ENCODE measurements at regions not wholly inside any gene's neighbourhood (a gene's known extent, or its start where the extent isn't known, plus 50 kb on each side); places are given as distances from the start of the nearest gene placed in this dataset.

DNA sequence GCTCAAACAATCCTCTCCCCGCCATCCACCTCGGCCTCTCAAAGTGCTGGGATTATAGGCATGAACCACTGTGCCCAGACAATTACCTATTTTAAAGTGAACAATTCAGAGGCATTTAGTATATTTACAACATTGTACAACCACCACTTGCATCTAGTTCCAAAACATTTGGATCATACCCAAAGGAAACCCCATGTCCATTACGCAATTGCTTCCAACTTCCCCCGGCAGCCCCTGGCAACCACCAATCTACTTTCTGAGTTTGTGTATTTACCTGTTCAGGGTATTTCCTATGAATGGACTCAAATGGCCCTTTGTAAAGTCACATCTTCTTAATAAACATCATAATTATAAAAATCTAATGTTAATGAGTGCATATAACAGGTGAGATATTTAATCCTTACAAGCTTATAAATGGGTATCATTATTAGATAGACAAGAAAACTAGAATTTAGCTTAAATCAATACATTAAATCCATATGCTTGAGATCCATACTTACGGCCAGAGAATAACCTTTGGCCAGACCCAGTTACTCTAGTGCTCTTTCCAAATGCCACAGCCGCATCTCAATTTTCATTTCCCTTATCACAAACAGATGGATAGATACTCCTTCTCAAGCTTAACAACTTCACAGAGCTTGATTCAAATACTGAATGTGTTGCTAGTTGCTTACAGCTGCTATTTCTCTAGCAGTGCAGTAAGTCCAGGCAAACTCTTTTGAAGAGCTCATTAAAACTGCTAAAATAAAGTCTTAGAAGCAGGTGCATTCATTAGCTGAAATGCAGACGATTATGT is 133.4 kb upstream of the MKLN1 start:
- no peak for DNase-seq

DNA sequence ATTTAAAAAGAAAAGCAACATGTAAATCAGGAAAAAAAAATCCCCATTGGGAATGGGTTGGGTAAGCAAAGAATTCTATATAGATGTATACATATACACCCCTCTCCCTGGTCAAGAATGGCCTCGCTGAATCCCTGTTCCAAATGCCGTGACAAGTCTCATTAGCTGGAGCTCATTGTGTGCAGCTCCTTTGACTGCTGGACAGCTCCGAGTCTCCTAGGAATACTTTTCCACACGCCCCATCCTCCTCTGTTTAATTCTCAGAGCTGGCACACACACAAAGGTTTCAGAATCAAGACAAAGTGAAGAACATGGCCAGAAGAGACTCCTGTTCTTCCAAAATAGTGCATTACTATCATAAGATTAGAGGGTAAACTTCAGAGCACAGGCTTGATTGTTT is 130.9 kb upstream of the MKLN1 start:
- no peak for DNase-seq

DNA sequence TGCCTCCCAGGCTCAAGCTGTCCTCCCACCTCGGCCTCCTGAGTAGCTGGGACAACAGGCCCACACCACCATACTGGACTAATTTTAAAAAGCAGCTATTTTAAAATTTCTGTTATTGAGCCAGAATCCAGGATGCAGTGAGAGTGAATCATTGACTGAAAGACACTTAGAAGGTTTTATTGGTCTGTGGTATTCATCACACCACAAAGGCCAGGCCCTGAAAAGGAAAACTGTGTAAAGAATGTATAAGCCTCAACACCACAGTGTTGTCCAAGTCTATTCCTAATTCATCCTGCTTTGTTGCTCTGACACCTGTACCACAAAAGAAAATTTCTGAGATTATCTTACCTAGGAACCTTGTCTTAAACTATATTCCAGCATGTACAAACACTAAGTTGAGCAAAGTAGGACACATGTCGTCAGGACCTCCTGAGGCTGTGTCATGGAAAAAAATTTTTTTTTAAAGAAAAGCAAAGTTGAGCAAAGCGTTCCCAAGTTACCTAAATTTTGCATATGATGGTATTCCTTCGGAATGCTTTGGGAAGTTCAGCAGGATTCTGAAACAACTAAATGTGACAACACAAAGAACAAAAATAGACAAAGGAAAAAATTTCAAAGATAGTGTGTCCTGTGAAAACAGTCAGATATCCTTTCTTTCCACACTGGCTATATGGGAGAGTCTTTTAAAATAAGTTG is 129.6 kb upstream of the MKLN1 start:
- no peak for DNase-seq

DNA sequence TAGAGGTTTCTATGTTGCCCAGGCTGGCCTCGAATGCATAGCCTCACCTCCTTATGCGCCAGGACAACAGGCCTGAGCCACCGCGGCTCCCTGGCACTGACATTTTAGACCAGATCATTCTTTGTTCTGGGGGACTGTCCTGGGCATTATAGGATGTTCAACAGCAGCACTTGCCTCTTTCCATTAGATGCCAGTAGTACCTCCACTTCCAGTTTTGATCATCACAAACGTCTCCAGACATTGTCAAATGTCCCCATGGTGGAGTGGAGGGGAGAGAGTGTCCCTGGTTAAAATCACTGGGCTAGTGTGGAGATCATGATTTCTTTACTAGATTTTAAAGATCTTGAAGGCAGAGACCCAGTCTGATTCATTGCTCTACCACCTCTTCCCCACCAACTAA is 125.2 kb upstream of the MKLN1 start:
- DNase-seq: no peak

DNA sequence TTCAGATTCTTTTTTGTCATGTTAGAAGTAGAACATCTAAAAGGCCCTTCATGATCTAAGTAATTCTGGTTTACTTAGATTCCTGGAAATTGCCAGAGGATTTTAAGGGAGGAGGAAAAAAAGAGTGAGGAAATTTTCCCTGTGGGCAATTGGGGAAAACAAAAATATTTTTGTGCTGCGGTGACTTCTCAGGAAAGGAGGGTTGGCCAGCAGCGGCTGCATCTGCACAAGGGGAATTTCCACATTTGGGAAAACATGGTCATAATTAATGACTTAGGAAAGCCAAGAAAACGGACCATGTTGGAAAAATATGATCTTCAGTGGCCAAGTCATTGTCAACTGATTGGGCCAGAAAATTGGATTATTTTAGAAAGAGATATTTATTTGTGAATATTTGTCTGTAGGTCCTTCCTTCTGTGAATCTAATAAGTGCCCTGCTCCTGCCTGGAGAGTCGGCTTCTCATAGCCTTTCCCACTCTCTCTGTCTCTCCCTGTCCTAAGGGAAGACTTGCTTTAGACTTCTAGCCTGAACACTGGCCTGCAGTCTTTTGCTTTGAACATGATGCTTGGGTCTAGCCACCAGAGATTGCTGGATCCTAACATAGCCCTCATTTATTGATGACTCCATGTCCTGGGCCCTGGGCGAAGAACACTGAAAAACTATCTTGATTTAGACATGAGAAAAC is 124.2 kb upstream of the MKLN1 start:
- no peak for DNase-seq

DNA sequence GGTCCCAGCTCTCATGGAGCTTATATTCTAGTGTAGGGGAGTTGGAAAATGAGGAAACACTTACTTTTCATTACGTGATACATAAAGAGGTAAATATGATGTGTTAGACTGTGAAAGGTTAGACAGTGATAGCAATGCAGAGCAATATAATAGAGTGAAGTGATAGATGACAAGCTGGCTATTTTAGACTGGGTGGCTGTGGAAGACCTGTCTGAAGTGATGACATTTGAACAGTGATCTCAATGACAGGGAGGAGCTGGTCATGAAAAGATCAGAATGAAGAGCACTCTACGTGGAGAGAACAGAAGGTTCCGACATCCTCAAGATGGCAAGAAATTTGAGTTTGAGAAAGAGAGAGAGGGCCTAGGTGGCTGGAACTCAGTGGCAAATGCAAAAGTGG is 118.9 kb upstream of the MKLN1 start:
- no peak for DNase-seq

DNA sequence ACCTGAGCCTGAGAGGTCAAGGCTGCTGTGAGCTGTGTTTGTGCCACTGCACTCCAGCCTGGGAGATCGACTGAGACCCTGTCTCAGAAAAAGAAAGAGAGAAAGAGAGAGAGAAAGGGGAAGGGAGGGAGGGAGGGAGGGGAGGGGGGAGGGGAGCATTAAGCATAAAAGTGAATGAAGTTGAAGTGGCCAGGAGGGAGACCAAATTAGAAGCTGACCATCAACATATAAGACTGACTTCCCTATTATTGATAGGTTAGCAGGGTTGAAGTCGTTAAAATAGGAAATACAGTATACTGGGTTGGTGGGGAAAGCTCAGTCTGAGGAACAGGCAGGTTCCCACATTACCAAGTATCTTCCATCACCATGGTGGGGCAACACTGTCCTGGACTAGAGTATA is 117.1 kb upstream of the MKLN1 start:
- DNase-seq: no peak

DNA sequence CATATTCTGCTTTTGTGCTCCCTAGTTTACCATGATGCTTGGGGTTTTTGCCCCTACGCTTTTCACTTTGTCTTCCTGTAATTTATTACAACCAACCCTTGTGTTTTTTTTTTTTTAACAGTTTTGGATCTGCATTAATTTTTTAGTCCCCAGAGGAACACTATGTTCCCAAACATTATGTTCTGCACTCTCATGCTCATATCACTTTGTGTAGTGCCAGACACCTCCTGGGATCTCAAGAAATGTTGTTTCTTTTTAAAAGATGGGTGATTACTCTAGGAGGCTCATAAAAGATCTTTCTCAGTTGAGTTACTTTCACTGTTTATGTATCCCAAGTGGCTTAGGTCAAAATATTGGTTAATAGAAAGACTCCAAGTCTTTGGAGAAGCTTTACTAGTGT is 116.2 kb upstream of the MKLN1 start:
- DNase-seq: no peak

DNA sequence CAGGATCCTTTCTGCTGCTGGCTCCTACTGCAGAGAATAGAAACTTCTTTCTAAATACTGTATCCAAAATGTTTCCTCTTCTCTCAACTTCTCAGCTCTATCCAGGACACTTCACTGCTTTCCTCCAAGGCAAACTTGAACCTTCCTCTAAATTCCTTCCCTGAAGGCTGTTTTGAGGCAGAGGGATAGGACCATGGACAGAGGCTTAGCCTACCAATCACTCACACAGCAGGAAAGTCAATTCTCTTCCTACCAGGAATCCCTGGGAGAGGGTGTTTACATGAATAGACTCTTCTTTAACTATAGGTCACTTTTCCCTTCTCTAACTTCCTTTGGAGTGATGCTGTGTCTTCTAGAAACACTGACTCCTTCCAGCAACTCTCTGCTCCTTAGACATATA is 115.6 kb upstream of the MKLN1 start:
- DNase-seq: no peak

DNA sequence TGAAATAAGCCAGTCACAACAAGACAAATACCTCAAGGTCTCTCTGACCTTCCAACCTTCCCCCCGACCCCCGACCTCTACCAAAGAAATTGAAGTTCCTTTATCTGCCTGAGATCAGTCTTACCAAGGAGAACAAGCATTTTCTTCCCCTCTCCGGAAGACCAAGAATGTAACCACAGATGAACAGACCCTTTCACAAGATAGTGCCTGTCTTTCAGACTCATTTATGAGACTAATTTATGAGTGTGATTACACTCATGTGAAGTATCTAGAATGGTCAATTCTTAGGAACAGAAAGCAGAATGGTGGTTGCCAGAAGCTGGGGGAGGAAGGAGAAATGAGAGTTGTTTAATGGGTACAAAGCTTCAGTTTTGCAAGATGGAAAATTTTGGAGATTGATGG is 108.9 kb upstream of the MKLN1 start:
- DNase-seq: no peak

DNA sequence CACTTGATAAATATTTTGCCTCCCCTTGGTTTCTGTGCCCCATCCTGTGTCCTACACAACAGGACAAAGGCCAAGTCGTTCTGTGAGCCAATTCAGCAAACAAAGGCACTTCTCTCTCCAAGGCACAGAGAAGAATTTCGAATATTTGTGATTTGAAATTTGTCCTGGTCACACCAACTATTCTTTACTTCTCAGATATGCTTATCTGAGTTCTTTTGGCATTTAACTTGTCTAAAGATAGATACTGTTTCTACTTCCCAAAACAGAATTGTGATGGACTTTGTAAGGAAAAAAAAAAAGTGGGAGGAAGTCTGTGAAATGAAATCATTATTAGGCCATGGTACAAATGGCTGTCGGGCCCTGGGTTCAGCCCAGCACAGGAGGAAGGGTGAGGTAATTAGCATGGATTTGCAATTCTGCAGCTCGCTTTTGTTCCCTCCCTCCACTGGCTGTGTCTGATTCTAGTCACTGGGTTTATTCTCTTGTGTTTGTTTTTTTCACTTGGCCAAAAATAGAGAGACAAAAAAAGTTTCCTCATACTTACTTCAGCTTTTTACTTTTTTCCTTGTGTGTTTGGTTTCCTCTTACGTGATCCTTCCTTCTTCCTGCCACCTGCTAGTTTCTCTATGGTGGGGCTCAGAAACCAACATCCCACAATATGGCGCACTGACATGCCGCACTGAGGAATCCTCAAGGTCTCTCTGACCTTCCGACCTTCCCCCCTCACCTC is 108.2 kb upstream of the MKLN1 start:
- no peak for DNase-seq

DNA sequence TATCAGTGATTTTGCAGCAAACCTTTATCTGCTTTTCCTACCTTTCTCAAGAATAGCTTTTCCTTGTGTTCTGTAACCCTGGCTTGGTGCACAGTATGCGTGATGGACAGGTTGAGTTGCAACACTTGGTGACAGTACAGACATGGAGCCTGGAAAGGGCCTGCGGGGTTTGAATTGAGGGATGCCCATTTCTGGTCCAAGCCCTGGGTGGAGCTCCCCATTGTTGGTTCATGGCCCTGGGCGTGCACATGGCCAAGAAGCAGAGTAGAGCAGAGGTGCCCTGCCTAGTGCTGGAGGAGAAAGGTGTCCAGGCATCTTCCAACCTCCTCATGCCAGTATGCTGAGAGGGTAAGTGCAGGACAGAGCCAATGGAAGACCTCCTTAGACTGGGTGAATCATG is 106.6 kb upstream of the MKLN1 start:
- DNase-seq: no peak

DNA sequence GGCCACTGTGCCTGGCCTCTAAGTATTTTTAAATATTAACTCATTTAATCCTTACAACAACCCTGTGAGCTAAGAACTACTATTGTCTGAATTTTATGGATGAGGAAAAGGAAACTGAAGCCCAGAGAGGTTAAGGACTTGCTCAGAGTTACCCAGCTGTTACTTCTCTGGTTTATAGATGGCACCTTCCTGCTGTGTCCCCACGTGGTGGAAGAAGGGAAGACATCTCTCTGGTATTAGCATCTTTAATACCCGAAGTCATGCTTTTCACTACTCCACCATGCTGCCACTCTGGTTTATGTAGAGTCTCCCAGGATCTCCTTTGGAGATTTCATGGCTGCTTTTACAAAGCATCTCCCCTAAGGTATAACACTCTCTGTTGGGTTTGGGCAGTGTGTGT is 105.5 kb upstream of the MKLN1 start:
- no peak for DNase-seq

DNA sequence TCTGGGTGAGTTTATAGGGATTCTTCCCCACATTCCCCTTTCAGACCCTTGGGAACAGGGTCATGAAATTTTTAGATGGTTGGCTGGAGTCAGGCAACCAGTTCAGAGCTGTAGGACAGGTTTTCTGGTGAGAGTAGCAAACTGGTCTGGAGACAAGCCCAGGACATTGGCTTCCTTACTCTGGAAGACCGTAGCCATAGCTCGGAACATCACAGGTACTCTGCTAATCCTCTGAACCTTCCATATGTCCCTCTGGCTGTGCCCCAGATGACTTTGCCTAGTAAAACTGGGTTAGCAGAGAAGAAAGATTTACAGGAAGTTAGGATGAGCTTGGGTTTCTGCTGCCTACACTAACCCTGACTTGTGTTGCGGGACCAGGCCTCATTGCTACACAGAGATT is 104.5 kb upstream of the MKLN1 start:
- DNase-seq: no peak

DNA sequence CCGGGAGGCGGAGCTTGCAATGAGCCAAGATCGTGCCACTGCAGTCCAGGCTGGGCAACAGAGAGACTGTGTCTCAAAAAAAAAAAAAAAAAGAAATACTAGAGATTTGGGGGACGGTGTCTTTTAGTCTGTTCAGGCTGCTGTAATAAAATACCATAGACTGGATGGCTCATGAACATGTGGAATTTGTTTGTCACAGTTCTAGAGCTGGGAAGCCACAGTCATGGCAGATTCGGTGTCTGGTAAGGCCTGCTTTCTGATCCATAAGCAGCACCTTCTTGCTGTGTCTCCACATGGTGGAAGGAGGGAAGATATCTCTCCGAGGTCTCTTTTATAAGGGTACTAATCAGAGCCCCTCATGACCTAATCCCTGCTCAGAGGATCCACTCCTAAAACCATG is 102.7 kb upstream of the MKLN1 start:
- DNase-seq: no peak

DNA sequence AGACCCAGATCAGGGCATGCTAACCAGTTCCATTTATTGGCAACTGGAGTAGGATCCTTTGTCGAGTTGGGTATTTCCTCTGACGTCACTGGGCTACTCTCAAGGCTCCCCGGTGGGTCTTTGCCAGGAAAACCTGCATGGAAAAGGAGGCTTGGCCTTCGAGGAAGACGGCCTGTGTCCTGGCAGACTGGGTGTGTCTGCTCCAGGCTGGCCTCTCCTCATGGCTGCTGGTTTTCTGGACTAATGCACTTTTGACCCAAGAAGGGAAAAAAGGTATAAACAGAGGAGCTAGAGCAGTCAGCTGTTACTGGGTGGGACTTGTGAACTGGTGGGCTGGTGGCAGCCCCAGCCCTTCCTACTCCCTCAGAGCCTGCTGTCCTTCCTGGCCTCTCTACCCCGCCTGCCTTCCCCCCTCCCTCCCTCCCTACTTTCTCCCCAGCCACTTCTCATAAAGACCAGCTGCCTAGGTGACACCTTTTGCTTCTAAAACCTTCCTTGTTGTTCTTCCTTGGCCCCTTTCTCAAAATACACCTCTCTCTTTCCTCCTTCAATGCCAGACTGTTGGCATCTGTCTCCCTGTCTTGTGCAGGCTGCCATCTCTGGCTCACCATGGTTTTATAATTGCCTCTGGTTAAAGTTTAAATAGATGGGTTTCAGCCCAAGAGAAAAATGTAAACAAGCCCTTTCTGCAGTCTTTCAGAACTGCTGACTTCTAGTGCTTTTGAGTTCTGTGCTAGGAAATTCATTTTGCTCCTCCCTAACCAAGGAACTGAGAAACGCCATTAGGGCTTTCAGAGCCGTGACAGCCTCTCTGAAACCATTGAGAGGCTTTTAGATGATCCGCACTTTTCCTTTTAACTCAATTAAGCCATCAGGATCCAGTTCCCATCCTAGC is 101.8 kb upstream of the MKLN1 start:
- DNase-seq: no peak

DNA sequence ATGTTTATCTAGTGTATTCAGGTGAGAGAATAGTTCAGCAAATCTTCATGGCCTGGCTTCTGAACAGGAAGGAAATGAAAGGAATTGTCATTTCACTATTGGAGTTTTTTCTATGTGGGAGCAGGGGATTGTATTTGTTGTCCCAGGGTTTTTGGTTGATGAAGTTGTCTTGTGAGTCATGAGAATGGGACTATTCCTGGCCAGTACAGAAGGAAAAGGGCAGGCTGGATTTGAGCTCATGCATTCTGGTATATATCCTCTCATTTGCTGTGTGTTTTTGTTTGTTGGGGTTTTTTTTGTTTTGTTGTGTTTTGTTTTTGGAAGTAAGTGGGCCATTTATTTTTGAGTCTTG is 101.2 kb upstream of the MKLN1 start:
- DNase-seq: no peak

DNA sequence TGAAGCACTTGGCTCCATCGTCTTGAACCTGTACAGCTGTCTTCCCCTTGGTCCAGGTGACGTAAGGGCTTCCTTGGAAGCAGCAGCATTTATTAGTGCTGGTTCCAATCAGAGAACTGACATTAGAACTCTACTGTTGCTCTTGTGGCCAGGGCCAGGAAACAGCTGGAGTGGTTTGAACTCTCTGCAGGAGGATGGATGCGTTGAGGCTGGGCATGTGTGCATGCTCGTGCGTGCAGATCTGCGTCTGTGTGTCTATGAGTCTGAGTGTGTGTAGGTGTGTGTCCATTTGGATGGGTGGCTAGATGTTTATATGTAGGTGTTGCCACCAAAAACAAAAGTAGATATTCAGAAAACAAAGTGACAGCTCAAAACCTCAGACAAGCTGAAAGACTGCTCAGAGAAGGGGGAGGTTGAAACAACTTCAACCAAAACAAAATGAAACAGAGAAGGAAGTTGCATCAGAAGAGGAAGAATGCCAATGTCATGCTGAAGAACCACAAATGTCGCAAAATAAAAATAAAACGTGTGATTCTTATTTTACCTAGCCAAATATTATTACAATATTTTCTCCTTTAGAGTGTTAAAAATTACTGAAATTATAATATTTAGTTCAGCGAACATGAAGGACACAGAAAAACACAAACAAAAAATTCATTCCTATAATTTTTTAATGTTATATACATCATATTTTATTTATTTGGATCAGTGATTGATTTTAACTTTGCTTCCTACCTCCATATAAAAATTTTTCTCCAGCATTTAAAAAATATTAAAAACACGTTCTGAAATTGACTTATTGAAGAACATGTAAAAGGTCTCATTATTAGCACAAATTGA is 96.1 kb upstream of the MKLN1 start:
- DNase-seq: peak; percentile 81

DNA sequence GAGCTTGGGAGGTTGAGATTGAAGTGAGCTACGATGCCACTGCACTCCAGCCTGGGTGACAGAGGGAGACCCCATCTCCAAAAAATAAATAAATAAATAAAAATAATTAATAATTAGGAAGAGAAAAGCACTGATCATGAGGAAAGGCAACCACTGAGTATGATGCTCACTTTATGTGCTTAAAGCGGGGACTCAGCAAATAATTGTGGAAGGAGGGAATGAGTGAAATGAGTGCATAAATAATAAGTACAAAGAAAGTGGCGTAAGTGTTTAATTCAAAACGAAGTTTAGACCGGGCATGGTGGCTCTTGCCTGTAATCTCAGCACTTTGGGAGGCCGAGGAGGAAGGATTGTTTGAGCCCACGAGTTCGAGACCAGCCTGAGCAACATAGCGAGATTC is 94.9 kb upstream of the MKLN1 start:
- no peak for DNase-seq

DNA sequence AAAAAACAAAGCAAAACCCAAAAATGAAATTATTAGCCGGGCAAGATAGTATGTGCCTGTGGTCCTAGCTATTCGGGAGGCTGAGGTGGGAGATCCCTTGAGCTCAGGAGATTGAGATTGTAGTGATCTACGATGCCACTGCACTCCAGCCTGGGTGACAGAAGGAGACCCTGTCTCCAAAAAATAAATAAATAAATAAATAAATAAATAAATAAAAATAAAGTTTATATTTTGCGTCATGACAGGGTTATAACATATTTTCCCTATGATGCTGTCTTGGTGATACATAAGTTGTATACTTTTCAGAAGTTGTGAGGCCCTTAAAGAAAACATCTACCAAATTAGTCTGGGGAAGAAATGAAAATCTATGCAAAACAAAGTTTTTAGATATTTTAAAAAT is 94.5 kb upstream of the MKLN1 start:
- DNase-seq: no peak

DNA sequence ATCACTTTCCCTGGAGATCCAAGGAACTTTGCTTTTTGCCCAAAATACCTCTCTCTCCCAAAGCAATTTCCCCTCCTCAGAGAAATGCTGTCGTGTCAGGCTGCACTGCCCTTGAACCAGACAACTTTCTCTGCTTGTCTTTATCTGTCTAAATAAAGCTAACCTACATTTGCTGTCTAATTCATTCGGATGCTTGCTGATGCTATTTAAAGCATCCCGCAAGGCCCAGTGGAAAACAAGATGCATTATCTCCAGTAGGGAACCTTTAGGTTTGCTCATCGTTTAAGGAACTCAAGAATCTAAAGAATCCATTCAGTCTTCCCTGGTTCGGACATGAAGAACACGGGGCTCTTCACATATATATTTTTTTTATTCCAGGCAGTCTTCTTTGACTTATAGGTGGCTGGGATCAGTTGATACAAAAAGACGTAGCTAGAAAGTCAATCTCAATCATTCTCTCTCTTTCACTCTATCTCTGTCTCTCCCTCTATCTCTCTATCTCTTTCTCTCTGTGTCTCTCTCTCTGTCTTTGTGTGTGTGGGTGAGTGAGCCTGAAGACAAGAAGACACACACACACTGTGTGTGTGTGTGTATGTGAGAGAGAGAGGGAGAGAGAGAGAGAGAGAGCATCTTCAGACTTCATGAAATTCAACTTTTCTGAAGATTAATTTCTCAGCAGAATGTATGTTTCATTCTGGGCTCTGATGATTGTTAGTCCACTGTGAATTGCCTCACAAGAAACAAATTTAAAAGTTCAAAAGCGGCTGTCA is 92.8 kb upstream of the MKLN1 start:
- DNase-seq: no peak
